Cardiac fibroblast (primary cell): ENCODE measurements at regions not wholly inside any gene's neighbourhood (a gene's known extent, or its start where the extent isn't known, plus 50 kb on each side); places are given as distances from the start of the nearest gene placed in this dataset.

Source experiments
- DNase-seq, 2 donors: peaks; one replicate each; pipeline versions ENCODE4 v3.0.0 to v3.0.0-alpha.2; 2010; ENCODE audit warnings: low read depth in 2 of 2
- H3K4me3 ChIP-seq, 2 donors: replicated peaks in 1 of 2; 1 replicate in 1 of 2; 2 replicates in 1 of 2; pipeline ENCODE4 v1.5.1; 2011; ENCODE audit warnings: low read depth in 2 of 2, low read length in 2 of 2, mild to moderate bottlenecking in 2 of 2, moderate library complexity in 1 of 2
- CTCF ChIP-seq: IDR thresholded peaks from one replicate; pipeline ENCODE4 v1.5.1; 2011; ENCODE audit warnings: low read depth, mild to moderate bottlenecking, low read length, inconsistent platforms

GRCh38 chrX:97691901-97692455, 808.3 kb downstream of the RPA4 start:
- TF ChIP-seq CTCF = no peak
- DNase-seq = peak; percentile 5 to 29
- no peak overlapping the region for H3K4me3 ChIP-seq

- DNase-seq = no peak
- TF ChIP-seq CTCF = no peak
- no peak overlapping the region for H3K4me3 ChIP-seq
Observed at GRCh38 chrX:97692575-97692974, 808.9 kb downstream of the RPA4 start.

GRCh38 chrX:97700547-97700946, 816.8 kb downstream of the RPA4 start:
- no peak for DNase-seq
- H3K4me3 ChIP-seq = no peak overlapping the region
- TF ChIP-seq CTCF = no peak

GRCh38 chrX:97704474-97704873, 820.8 kb downstream of the RPA4 start:
- no peak for DNase-seq
- no peak for TF ChIP-seq CTCF
- H3K4me3 ChIP-seq = no peak overlapping the region

GRCh38 chrX:97704881-97705280, 821.2 kb downstream of the RPA4 start:
- no peak for TF ChIP-seq CTCF

GRCh38 chrX:97705936-97706335, 822.2 kb downstream of the RPA4 start:
- H3K4me3 ChIP-seq = no peak overlapping the region
- TF ChIP-seq CTCF = no peak
- DNase-seq = no peak

More at GRCh38 chrX:97704881-97705280, 821.2 kb downstream of the RPA4 start:
- DNase-seq = no peak
- H3K4me3 ChIP-seq = no peak overlapping the region

- no peak for DNase-seq
- no peak overlapping the region for H3K4me3 ChIP-seq
- TF ChIP-seq CTCF = no peak
Observed at GRCh38 chrX:97714072-97714471, 830.4 kb downstream of the RPA4 start.
